ENCODE measurements at regions not wholly inside any gene's neighbourhood (a gene's known extent, or its start where the extent isn't known, plus 50 kb on each side); places are given as distances from the start of the nearest gene placed in this dataset.
"Not testable (repeated sequence)": the region's sequence is repeated elsewhere in the genome, so short reads cannot be mapped to it uniquely, and the experiment has no call there.

GRCh38 chr14:35958499-35958898, 132.4 kb downstream of the BRMS1L start:
- TF ChIP-seq RARB (CRISPR knock-in tag; IDR thresholded peaks at IDR 0.05) (no peak), ESRRG (CRISPR knock-in tag; IDR thresholded peaks at IDR 0.05) (no peak), ISL1 (CRISPR knock-in tag; IDR thresholded peaks at IDR 0.05) (no peak), GLIS3 (CRISPR knock-in tag; IDR thresholded peaks at IDR 0.05) (no peak), CREB5 (CRISPR knock-in tag; IDR thresholded peaks at IDR 0.05; ENCODE audit: low read depth) (no peak), OSR1 (CRISPR knock-in tag; IDR thresholded peaks at IDR 0.05) (no peak), TSHZ2 (CRISPR knock-in tag; IDR thresholded peaks at IDR 0.05) (no peak), ZNF565 (CRISPR knock-in tag; conservative IDR thresholded peaks at IDR 0.05; ENCODE audit: low read depth) (no peak), TOX (CRISPR knock-in tag; IDR thresholded peaks at IDR 0.05; ENCODE audit: borderline replicate concordance) (no peak), ZNF8 (CRISPR knock-in tag; IDR thresholded peaks at IDR 0.05) (no peak), ZFP30 (CRISPR knock-in tag; IDR thresholded peaks at IDR 0.05) (no peak), PPARA (CRISPR knock-in tag; IDR thresholded peaks at IDR 0.05; ENCODE audit: borderline replicate concordance) (no peak)
- TF ChIP-seq, protein P1, sequence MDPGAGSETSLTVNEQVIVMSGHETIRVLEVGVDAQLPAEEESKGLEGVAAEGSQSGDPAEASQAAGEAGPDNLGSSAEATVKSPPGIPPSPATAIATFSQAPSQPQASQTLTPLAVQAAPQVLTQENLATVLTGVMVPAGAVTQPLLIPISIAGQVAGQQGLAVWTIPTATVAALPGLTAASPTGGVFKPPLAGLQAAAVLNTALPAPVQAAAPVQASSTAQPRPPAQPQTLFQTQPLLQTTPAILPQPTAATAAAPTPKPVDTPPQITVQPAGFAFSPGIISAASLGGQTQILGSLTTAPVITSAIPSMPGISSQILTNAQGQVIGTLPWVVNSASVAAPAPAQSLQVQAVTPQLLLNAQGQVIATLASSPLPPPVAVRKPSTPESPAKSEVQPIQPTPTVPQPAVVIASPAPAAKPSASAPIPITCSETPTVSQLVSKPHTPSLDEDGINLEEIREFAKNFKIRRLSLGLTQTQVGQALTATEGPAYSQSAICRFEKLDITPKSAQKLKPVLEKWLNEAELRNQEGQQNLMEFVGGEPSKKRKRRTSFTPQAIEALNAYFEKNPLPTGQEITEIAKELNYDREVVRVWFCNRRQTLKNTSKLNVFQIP (CRISPR knock-in tag; IDR thresholded peaks at IDR 0.05; ENCODE audit: borderline replicate concordance, low read depth) = no peak
- no peak for ATAC-seq

DNA sequence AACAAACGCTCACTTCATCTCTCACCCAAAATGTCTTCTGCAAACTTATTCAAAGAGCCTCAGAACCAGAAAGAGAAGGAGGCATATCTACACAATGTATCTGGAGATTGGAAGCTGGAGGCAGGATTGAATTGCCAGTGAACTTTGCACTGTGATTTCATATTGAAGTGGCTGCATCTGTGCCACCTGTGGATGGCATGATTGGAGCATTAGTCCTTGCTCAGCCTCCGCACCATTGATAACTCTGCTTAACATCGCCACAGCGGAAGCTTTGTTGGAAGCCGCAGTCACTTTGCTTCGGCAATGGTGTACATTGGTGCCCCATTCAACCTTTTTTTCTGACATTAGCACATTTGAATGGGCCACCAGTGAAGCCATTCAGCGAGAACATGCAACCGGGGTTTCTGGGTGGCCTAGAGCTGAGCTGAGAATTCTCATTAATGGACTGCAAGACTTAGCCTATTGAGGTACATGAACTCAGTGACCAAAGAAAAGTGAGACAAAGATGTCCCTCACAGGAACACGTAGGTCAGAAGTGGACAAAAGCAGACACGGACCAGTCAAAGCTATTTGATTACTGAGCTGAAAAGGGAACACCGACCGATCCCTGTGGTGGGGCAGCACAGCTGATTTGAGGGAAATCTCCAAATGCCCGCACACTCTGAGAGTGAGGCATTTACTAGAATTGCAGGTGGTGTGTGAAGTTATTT, 130.4 kb downstream of the BRMS1L start:
- ATAC-seq = no peak

DNA sequence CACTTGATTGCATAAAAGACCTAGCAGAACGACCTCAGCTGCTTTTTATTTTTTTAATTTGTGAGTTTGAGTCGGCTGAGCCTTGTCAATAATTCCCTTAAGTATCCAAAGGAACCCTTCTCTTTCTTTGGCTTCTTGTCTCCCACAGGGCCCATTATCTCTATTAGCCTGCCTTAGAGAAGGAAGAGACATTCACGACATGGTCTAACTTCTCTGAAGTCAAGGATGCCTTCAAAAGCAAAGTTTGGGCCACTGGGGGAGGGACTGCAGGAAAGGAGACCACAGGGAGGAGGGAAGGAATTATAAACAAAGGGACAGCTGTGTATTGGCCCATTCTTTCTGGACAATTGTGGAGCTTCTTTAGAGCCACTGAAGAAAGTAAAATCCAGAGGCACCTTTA, 126.4 kb downstream of the BRMS1L start:
- no peak for ATAC-seq
- TF ChIP-seq PPARA (CRISPR knock-in tag; IDR thresholded peaks at IDR 0.05; ENCODE audit: borderline replicate concordance) = no peak
- TF ChIP-seq CSDC2 (CRISPR knock-in tag; IDR thresholded peaks at IDR 0.05) = no peak
- TF ChIP-seq BACH2 (CRISPR knock-in tag; IDR thresholded peaks at IDR 0.05; ENCODE audit: borderline replicate concordance) = no peak
- no peak for TF ChIP-seq ZFP30 (CRISPR knock-in tag; IDR thresholded peaks at IDR 0.05)
- no peak for TF ChIP-seq RARB (CRISPR knock-in tag; IDR thresholded peaks at IDR 0.05)
- TF ChIP-seq ZNF565 (CRISPR knock-in tag; conservative IDR thresholded peaks at IDR 0.05; ENCODE audit: low read depth) = no peak
- TF ChIP-seq OSR1 (CRISPR knock-in tag; IDR thresholded peaks at IDR 0.05) = no peak
- no peak for TF ChIP-seq ZNF70 (CRISPR knock-in tag; IDR thresholded peaks at IDR 0.05)
- no peak for TF ChIP-seq ARNTL (CRISPR knock-in tag; IDR thresholded peaks at IDR 0.05; ENCODE audit: borderline replicate concordance, low read depth)
- no peak for TF ChIP-seq TOX (CRISPR knock-in tag; IDR thresholded peaks at IDR 0.05; ENCODE audit: borderline replicate concordance)

More for the DNA sequence above, 130.4 kb downstream of the BRMS1L start:
- TF ChIP-seq SNAI2 (CRISPR knock-in tag; IDR thresholded peaks at IDR 0.05) = no peak

DNA sequence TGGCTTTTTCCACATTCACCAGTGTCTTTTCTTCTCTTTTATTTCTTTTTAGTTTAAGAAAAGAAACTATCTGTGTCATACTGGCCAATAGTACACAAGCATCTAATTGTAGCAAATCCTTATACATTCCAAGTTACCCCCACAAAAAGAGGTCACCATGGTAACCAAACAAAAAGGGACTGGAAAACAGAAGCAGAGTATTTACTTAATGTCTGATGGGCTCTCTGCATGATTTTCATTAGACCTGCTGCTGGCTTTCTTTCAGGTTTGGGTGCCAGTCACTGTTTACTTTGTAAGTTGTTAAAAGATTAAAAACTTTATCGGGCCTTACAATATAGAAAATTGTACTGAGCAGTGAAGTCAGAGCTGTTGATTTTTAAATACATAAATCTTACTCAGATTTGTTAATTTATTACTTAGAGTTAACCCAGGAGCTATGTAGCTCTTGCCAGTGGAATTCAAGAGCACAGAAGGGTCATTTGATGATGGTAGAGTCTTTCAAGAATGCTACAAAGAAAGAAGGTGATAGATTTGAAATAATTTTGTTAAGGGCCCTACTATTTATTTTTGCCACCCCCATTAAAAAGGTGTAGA, 123.9 kb downstream of the BRMS1L start:
- TF ChIP-seq BACH2 (CRISPR knock-in tag; IDR thresholded peaks at IDR 0.05; ENCODE audit: borderline replicate concordance) (no peak), ZC3H10 (CRISPR knock-in tag; IDR thresholded peaks at IDR 0.05) (no peak), ZNF565 (CRISPR knock-in tag; conservative IDR thresholded peaks at IDR 0.05; ENCODE audit: low read depth) (no peak), PPARA (CRISPR knock-in tag; IDR thresholded peaks at IDR 0.05; ENCODE audit: borderline replicate concordance) (no peak), ZFP30 (CRISPR knock-in tag; IDR thresholded peaks at IDR 0.05) (no peak)
- TF ChIP-seq, protein P1 (CRISPR knock-in tag; IDR thresholded peaks at IDR 0.05; ENCODE audit: borderline replicate concordance, low read depth) = no peak
- ATAC-seq = no peak

DNA sequence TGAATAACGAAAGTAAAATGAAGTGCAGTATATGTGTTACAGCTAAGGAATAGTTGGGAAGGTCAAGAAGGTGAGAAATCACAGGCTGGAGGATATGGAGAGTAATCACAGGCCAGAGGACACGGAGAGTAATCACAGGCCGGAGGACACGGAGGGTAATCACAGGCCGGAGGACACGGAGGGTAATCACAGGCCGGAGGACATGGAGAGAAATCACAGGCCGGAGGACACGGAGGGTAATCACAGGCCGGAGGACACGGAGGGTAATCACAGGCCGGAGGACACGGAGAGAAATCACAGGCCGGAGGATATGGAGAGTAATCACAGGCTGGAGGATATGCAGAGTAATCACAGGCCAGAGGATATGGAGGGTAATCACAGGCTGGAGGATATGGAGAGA, 121.8 kb downstream of the BRMS1L start:
- not testable (repeated sequence) for ATAC-seq
